GM21528 (cell line): ENCODE measurements at regions not wholly inside any gene's neighbourhood (a gene's known extent, or its start where the extent isn't known, plus 50 kb on each side); places are given as distances from the start of the nearest gene placed in this dataset.

Source experiments
- ATAC-seq: cut with Tn5 transposase; IDR thresholded peaks from one replicate; pipeline ENCODE4 v1.9.1; 2021; ENCODE audit warnings: mild to moderate bottlenecking, moderate library complexity; ENCODE audit not compliant: unreplicated experiment, low FRiP score

DNA sequence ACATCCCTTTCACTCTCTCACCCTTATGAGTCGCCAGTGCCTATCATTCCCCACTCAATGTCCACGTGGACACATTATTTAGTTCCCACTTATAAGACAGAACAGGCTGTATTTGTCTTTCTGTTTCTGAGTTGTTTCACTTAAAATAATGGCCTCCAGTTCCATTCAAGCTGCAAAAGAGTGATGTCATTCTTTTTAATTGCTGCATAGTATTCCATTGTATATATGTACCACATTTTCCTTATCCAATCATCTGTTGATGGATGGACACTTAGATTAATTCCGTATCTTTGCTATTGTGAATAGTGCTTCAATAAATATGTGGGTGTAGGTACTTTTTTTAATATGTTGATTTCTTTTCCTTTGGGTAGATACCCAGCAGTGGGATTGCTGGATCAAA is 79.1 kb downstream of the ZNF365 start:
- no peak for ATAC-seq

- no peak for ATAC-seq
Observed at GRCh38 chr10:62454687-62455397, 80.7 kb downstream of the ZNF365 start.

DNA sequence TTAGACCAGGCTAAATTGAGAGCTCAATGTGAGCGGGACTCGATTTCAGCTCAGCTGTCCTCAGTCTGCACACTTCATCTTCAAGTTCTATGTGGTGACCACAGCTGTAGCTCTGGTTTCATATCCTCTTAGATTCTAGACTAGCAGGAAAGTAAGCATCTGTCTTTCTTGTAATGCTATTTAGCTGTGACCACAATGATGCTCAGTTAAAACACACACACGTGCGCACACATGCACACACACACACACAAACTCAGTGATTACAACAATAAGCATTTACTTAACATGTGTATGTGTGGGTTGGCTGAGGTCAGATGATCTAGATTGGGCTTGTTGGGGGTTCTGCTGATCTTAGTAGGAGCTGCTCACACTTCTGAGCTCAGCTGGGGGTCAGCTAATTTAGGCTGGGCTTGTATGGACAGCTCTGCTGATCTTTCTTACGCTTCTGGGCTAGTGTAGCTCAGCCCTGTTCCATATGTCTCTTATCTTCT is 82.5 kb downstream of the ZNF365 start:
- peak; percentile 99 for ATAC-seq

DNA sequence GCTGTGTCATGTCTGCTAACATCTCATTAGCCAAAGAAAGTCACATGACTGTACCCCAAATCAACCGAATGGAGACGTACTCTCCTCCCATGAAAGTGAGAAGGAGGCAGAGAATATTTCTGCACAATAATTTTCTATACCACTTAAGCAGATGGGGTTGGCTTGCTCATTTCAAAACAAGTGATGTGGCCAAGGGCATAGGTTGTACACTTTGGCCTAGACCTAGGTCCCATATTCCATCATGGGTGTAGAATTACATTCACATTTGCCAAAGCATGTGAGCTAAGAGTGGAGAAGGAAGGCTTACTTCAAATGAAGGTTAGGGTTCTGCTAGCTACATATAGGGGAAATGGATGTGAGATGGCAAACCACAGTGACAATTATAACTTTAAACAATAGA is 83.0 kb downstream of the ZNF365 start:
- peak; percentile 5 for ATAC-seq

DNA sequence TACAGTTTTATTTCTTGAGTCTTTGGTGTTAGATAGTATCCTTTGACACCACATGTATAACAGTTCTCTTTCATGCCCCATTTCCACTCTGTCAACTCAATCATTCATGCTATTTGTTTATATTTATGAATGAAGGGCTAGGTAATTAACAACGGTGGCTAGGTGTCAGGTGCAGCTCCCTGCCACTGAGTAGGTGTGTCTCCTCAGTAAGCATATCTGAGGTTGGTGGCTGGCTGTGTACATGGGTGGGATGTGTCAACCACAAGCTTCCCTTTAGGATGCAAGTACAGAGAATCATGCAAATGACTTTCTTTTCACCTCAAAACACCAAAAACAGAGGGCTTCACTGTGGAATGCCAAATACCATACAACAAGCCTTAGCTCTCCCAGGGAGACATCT is 83.4 kb downstream of the ZNF365 start:
- peak; percentile 44 for ATAC-seq

- ATAC-seq: no peak
Observed at GRCh38 chr10:62459072-62459471, 84.9 kb downstream of the ZNF365 start.

DNA sequence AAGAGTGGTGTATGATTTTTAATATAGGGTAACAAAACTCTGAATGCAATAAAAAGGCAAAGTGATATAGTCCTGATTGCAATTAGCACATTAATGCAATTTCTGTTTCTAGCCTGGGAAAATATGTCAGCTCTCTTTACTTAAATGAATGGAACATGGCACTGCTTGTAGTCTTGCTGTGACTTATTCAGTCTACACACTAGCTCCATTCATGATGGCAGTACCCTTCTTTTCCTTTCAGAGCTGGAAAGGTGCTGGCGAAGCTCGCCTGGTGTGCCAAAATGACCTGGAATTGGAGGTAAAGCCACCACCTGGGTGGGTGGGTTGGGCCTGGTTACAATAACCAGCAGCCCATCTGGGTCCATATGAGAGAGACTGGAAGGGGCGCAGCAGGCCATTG is 85.3 kb downstream of the ZNF365 start:
- ATAC-seq: no peak

GRCh38 chr10:62460393-62460792 is 86.2 kb downstream of the ZNF365 start:
- no peak for ATAC-seq

DNA sequence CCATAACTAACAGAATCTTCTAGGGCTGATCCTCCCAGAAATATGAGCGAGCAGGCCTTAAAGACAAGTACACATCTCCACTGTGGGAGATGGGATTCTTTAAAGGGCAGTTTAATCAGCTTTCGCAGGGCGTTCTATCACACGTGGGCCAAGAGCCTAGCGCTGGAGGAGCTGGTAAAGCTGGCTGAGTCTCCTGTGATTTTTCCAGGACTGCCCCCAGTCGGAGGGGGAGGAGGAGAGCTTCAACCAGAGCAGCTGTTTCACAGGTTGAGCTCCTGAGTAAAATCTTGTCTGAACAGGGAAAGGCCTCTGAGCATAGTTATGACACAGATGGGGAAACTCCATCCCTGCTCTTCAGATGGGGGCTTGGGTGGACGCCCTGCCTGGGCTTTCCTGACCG is 87.0 kb downstream of the ZNF365 start:
- ATAC-seq: no peak

- ATAC-seq: no peak
Observed at GRCh38 chr10:62462461-62462860, 88.3 kb downstream of the ZNF365 start.

DNA sequence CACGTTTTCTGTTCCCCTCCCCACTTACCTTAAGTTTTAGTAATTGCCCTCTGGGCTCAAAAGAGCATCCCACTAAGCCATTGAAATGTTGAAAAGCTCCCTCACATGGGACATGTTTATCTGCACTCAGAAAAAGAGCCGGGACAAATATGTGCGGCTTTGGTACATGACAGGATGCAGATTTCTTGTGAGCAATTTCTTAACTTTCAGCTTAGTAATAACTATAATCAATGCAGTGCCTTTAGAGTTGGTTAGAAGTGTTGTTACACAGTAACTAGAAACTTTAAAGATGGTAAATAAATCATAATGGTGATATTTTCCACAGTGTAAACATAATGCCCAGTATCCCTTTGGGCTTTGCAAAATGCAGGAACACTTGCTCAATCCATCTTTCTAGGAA is 89.2 kb downstream of the ZNF365 start:
- no peak for ATAC-seq

GRCh38 chr10:62464308-62464707 is 90.1 kb downstream of the ZNF365 start:
- no peak for ATAC-seq

- ATAC-seq: no peak
Observed at GRCh38 chr10:62466590-62466989, 92.4 kb downstream of the ZNF365 start.

DNA sequence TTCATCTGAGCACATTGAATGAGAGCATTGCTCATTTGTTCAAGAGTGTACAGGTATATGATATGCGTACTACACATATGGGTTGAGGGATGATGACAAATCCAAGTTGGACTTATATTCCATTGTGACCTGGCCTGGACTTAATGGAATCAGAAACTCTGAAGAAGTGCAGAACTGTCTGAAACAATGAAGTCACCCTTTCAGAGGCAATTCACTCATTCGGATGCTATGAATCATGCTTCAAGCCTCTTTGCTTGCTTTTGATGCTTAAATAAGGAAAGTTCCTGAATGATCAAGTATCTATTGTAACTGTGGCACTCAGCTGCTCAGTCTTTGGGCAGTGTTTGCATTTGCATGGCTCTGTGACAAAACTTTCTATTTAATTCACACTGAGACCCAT is 93.4 kb downstream of the ZNF365 start:
- ATAC-seq: no peak

DNA sequence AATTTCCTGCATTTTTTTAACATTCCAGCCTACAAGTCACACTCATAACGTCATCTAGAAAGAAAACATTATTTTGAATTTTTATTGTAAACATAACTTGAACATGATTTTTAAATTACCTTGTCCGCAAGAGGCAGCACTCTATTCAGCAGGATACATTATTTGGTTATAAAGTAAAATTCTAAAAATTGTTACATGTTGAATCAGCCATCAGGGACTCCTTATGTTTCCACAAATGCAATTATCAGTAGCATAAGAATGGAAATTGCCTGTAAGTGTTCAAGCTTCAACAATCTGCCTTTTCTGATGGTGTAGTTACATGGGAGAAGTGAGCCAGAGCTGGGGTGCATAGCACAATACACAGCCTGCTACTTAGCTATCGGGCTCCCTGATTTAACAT is 97.5 kb downstream of the ZNF365 start:
- no peak for ATAC-seq

GRCh38 chr10:62473241-62473640 is 99.1 kb downstream of the ZNF365 start:
- no peak for ATAC-seq

DNA sequence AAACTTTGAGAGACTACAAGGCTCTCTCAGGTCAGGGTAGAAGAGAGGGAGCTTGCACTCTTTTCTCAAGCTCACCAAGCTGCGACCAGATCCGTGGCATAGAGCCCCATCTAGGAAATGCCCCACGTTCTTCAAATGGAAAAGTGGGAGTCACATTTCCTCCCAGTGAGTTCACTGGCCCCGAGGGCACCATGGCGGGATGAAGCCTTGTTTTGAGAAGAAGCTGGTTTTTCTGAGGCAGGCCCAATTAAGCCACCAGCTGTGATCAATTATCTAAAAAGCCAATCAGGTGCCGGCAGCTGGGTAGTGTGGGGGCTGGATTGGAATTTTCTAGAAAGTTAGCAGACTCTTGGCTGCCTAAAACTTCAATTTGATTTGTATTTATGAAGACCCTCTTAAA is 101.4 kb downstream of the ZNF365 start:
- ATAC-seq: no peak

DNA sequence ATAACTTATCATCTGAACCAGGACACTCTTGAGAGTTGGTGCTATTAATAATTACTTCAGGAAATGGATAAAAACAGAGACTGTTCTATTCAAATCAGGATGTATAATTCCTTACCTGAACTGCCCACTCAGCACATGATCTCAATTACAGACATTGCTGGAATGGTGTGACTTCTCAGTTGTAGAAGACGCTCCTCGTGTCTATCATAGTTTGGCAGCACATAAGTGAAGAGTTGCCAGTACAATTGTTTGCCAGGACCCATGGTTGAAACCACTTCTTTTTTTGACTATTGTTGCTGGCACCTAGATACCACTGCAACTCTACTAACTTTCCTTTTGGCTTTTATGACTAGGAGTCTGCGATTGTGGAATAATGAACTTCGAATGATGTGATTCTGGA is 105.4 kb downstream of the ZNF365 start:
- no peak for ATAC-seq

- no peak for ATAC-seq
Observed at GRCh38 chr10:62480196-62480595, 106.0 kb downstream of the ZNF365 start.

DNA sequence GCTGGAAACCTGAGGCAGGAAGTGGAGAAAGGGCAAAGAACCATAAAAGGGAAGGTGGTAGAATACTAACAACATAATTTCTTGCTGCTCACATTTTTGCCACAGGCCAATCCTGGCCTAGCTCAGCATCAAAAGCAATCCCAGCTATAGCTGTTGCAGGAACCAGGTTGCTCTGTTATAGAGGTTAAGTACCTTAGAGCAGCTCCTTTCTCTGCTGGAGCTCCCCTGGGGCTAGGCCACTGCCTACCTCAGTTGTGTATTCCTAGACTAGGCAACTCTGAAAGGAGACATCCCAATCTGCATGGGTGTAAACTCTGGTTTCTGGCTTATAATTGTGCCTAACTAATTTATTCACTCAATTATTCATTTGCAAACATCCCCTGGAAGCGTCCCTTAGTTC is 108.4 kb downstream of the ZNF365 start:
- no peak for ATAC-seq

DNA sequence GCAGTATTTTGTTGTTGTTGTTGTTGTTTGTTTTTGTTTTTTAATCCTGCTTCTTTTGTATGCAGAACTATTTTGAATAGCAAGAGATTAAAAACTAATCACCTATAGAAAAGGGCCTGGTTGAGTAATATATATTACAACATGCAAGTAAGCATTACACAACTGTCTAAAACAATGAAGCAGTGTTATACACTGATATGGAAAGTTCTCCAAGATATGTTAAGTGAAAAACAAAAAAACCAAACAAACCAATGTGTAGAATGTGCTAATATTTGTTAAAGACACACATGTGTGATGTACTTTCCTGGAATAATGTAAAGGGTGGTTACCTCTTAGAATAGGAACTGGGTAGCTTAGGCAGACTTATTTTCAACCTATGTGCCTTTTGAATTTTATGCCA is 117.4 kb downstream of the ZNF365 start:
- ATAC-seq: no peak

GRCh38 chr10:62492012-62492869 is 118.1 kb downstream of the ZNF365 start:
- no peak for ATAC-seq
